Loucy (cell line): ENCODE measurements at regions not wholly inside any gene's neighbourhood (a gene's known extent, or its start where the extent isn't known, plus 50 kb on each side); places are given as distances from the start of the nearest gene placed in this dataset.
"Not testable (repeated sequence)": the region's sequence is repeated elsewhere in the genome, so short reads cannot be mapped to it uniquely, and the experiment has no call there.

Source experiments
- CTCF ChIP-seq: fragments of 200-600 bp; sonication (generic); conservative IDR thresholded peaks from 2 replicates; pipeline ENCODE4 v1.5.1; 2014; ENCODE audit warnings: mild to moderate bottlenecking, antibody characterized with exemption, low read length
- EZH2phosphoT487 ChIP-seq: fragments of 200-600 bp; IDR thresholded peaks from 2 replicates; pipeline ENCODE4 v1.6.1; 2018; ENCODE audit warnings: antibody characterized with exemption, mild to moderate bottlenecking, moderate library complexity, borderline replicate concordance

DNA sequence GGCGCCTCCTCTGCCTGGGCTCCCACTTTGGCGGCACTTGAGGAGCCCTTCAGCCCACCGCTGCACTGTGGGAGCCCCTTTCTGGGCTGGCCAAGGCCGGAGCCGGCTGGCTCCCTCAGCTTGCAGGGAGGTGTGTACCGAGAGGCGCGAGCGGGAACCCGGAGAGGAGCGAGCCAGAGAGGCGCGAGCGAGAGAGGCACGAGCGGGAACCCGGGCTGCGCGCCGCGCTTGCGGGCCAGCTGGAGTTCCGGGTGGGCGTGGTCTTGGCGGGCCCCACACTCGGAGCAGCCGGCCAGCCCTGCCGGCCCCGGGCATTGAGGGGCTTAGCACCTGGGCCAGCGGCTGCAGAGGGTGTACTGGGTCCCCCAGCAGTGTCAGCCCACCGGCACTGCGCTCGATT is 79.2 kb upstream of the HIVEP1 start:
- not testable (repeated sequence) for TF ChIP-seq CTCF, EZH2phosphoT487
